Naive B cell (primary cell): ENCODE measurements at regions not wholly inside any gene's neighbourhood (a gene's known extent, or its start where the extent isn't known, plus 50 kb on each side); places are given as distances from the start of the nearest gene placed in this dataset.

Experiments used
- ATAC-seq, 2 donors: fragments of 150-1000 bp; cut with Tn5 transposase; 2 replicates each; pipeline ENCODE4 v1.10.0; 2021; ENCODE audit warnings: low read depth in 2 of 2, mild to moderate bottlenecking in 2 of 2, moderate library complexity in 2 of 2
- DNase-seq: peaks from one replicate; pipeline ENCODE4 v3.0.0; 2022
- H3K27ac Mint-ChIP-seq, 6 donors: one replicate each; pipeline ENCODE4 v1.8.0; 2020 to 2022; ENCODE audit warnings: mild to moderate bottlenecking in 6 of 6, mixed read lengths in 6 of 6, moderate library complexity in 5 of 6, inconsistent platforms in 2 of 6
- H3K27me3 Mint-ChIP-seq, 3 donors: one replicate each; pipeline ENCODE4 v1.8.0; 2021 to 2022; ENCODE audit warnings: mixed read lengths in 3 of 3, mild to moderate bottlenecking in 1 of 3
- H3K36me3 Mint-ChIP-seq, 2 donors: one replicate each; pipeline ENCODE4 v1.8.0; 2020 to 2022; ENCODE audit warnings: mixed read lengths in 2 of 2, inconsistent platforms in 1 of 2, mild to moderate bottlenecking in 1 of 2
- H3K4me1 Mint-ChIP-seq, 3 donors: one replicate each; pipeline ENCODE4 v1.8.0; 2020 to 2022; ENCODE audit warnings: mixed read lengths in 3 of 3, inconsistent platforms in 1 of 3, mild to moderate bottlenecking in 1 of 3, moderate library complexity in 1 of 3
- H3K4me3 Mint-ChIP-seq, 8 donors: one replicate each; pipeline ENCODE4 v1.8.0; 2020 to 2022; ENCODE audit warnings: mild to moderate bottlenecking in 8 of 8, mixed read lengths in 8 of 8, moderate library complexity in 8 of 8, inconsistent platforms in 2 of 8
- H3K9me3 Mint-ChIP-seq, 7 donors: one replicate each; pipeline ENCODE4 v1.8.0; 2020 to 2022; ENCODE audit warnings: mixed read lengths in 7 of 7, mild to moderate bottlenecking in 5 of 7, inconsistent platforms in 2 of 7, moderate library complexity in 1 of 7

- no peak overlapping the region for H3K4me3 Mint-ChIP-seq
- no peak for ATAC-seq
- no peaks in the 10 kb centered on the region for H3K4me1 Mint-ChIP-seq
- no peaks in the 10 kb centered on the region for H3K36me3 Mint-ChIP-seq
- DNase-seq = no peak
- peak overlapping the region in 1 of 6 donors; percentile 10 for H3K27ac Mint-ChIP-seq
- no peaks in the 10 kb centered on the region for H3K27me3 Mint-ChIP-seq
- H3K9me3 Mint-ChIP-seq = peaks cover 0 to 10% (median 0%) of the 10 kb centered on the region in 7 donors
Measured at GRCh38 chr1:105122041-105122440, 1372.3 kb downstream of the AMY1C start.

- H3K36me3 Mint-ChIP-seq = no peaks in the 10 kb centered on the region
- ATAC-seq (no peak), DNase-seq (no peak)
- H3K4me1 Mint-ChIP-seq = no peaks in the 10 kb centered on the region
- H3K27ac Mint-ChIP-seq = no peak overlapping the region
- H3K4me3 Mint-ChIP-seq = no peak overlapping the region
- no peaks in the 10 kb centered on the region for H3K27me3 Mint-ChIP-seq
- H3K9me3 Mint-ChIP-seq = peaks cover 0 to 4% (median 0%) of the 10 kb centered on the region in 7 donors
Measured at GRCh38 chr1:105137543-105138457, 1388.1 kb downstream of the AMY1C start.

GRCh38 chr1:105138458-105138893 lies 1388.8 kb downstream of the AMY1C start:
- H3K9me3 Mint-ChIP-seq = peaks cover 0 to 4% (median 0%) of the 10 kb centered on the region in 7 donors

GRCh38 chr1:105172788-105173187 lies 1423.1 kb downstream of the AMY1C start:
- Mint-ChIP-seq H3K36me3 (no peaks in the 10 kb centered on the region), H3K27me3 (no peaks in the 10 kb centered on the region), H3K4me1 (no peaks in the 10 kb centered on the region), H3K9me3 (peaks cover 0 to 3% (median 0%) of the 10 kb centered on the region in 7 donors), H3K27ac (no peak overlapping the region), H3K4me3 (no peak overlapping the region)
- DNase-seq (no peak), ATAC-seq (no peak)

More at GRCh38 chr1:105138458-105138893, 1388.8 kb downstream of the AMY1C start:
- no peak overlapping the region for H3K4me3 Mint-ChIP-seq
- no peaks in the 10 kb centered on the region for H3K36me3 Mint-ChIP-seq
- DNase-seq (no peak), ATAC-seq (no peak)
- H3K27ac Mint-ChIP-seq = no peak overlapping the region
- no peaks in the 10 kb centered on the region for H3K27me3 Mint-ChIP-seq
- no peaks in the 10 kb centered on the region for H3K4me1 Mint-ChIP-seq

- Mint-ChIP-seq H3K27me3 (no peaks in the 10 kb centered on the region), H3K4me1 (no peaks in the 10 kb centered on the region), H3K4me3 (no peak overlapping the region), H3K27ac (no peak overlapping the region), H3K9me3 (peaks cover 0 to 5% (median 0%) of the 10 kb centered on the region in 7 donors), H3K36me3 (no peaks in the 10 kb centered on the region)
- DNase-seq (no peak), ATAC-seq (no peak)
Measured at GRCh38 chr1:105180789-105181188, 1431.1 kb downstream of the AMY1C start.

- Mint-ChIP-seq H3K4me1 (no peaks in the 10 kb centered on the region), H3K4me3 (no peak overlapping the region)
Measured at GRCh38 chr1:105204836-105205371, 1455.2 kb downstream of the AMY1C start.

GRCh38 chr1:105208581-105208980 lies 1458.9 kb downstream of the AMY1C start:
- no peaks in the 10 kb centered on the region for H3K4me1 Mint-ChIP-seq
- H3K4me3 Mint-ChIP-seq = no peak overlapping the region
- H3K9me3 Mint-ChIP-seq = peaks cover 0 to 41% (median 23%) of the 10 kb centered on the region in 7 donors
- H3K36me3 Mint-ChIP-seq = no peaks in the 10 kb centered on the region
- ATAC-seq (no peak), DNase-seq (no peak)
- no peaks in the 10 kb centered on the region for H3K27me3 Mint-ChIP-seq
- H3K27ac Mint-ChIP-seq = no peak overlapping the region

More at GRCh38 chr1:105204836-105205371, 1455.2 kb downstream of the AMY1C start:
- ATAC-seq (no peak), DNase-seq (no peak)
- H3K36me3 Mint-ChIP-seq = no peaks in the 10 kb centered on the region
- H3K9me3 Mint-ChIP-seq = peaks cover 0 to 23% (median 7%) of the 10 kb centered on the region in 7 donors
- no peaks in the 10 kb centered on the region for H3K27me3 Mint-ChIP-seq
- H3K27ac Mint-ChIP-seq = no peak overlapping the region

- no peak for ATAC-seq
Measured at GRCh38 chr1:105210747-105211146, 1461.0 kb downstream of the AMY1C start.

GRCh38 chr1:105231378-105231777 lies 1481.7 kb downstream of the AMY1C start:
- no peaks in the 10 kb centered on the region for H3K27me3 Mint-ChIP-seq
- no peak overlapping the region for H3K4me3 Mint-ChIP-seq
- H3K4me1 Mint-ChIP-seq = no peaks in the 10 kb centered on the region
- DNase-seq (no peak), ATAC-seq (no peak)
- H3K27ac Mint-ChIP-seq = no peak overlapping the region
- H3K9me3 Mint-ChIP-seq = peaks cover 0 to 16% (median 6%) of the 10 kb centered on the region in 7 donors
- no peaks in the 10 kb centered on the region for H3K36me3 Mint-ChIP-seq

More at GRCh38 chr1:105210747-105211146, 1461.0 kb downstream of the AMY1C start:
- no peaks in the 10 kb centered on the region for H3K27me3 Mint-ChIP-seq
- H3K9me3 Mint-ChIP-seq = peaks cover 0 to 41% (median 22%) of the 10 kb centered on the region in 7 donors
- H3K4me3 Mint-ChIP-seq = no peak overlapping the region
- no peak overlapping the region for H3K27ac Mint-ChIP-seq
- H3K36me3 Mint-ChIP-seq = no peaks in the 10 kb centered on the region
- no peaks in the 10 kb centered on the region for H3K4me1 Mint-ChIP-seq
- DNase-seq = no peak

GRCh38 chr1:105243411-105243810 lies 1493.7 kb downstream of the AMY1C start:
- H3K27ac Mint-ChIP-seq = no peak overlapping the region
- H3K4me1 Mint-ChIP-seq = no peaks in the 10 kb centered on the region
- H3K27me3 Mint-ChIP-seq = no peaks in the 10 kb centered on the region
- DNase-seq (no peak), ATAC-seq (no peak)
- peaks cover under 1 to 13% (median 5%) of the 10 kb centered on the region in 7 donors for H3K9me3 Mint-ChIP-seq
- H3K36me3 Mint-ChIP-seq = no peaks in the 10 kb centered on the region
- no peak overlapping the region for H3K4me3 Mint-ChIP-seq

GRCh38 chr1:105243969-105244368 lies 1494.3 kb downstream of the AMY1C start:
- H3K4me3 Mint-ChIP-seq = no peak overlapping the region
- no peaks in the 10 kb centered on the region for H3K36me3 Mint-ChIP-seq
- DNase-seq (no peak), ATAC-seq (no peak)
- peaks cover 2 to 13% (median 5%) of the 10 kb centered on the region in 7 donors for H3K9me3 Mint-ChIP-seq
- no peaks in the 10 kb centered on the region for H3K27me3 Mint-ChIP-seq
- H3K27ac Mint-ChIP-seq = no peak overlapping the region
- H3K4me1 Mint-ChIP-seq = no peaks in the 10 kb centered on the region

GRCh38 chr1:105254906-105255305 lies 1505.2 kb downstream of the AMY1C start:
- Mint-ChIP-seq H3K4me3 (no peak overlapping the region), H3K9me3 (peaks cover 0 to 7% (median 1%) of the 10 kb centered on the region in 7 donors), H3K27me3 (no peaks in the 10 kb centered on the region), H3K27ac (no peak overlapping the region), H3K36me3 (no peaks in the 10 kb centered on the region), H3K4me1 (no peaks in the 10 kb centered on the region)
- ATAC-seq = no peak
- DNase-seq = no peak

- H3K9me3 Mint-ChIP-seq = peaks cover 0 to 12% (median 9%) of the 10 kb centered on the region in 7 donors
- ATAC-seq = no peak
- H3K4me1 Mint-ChIP-seq = no peaks in the 10 kb centered on the region
- no peak overlapping the region for H3K27ac Mint-ChIP-seq
- no peaks in the 10 kb centered on the region for H3K36me3 Mint-ChIP-seq
- no peak overlapping the region for H3K4me3 Mint-ChIP-seq
- H3K27me3 Mint-ChIP-seq = no peaks in the 10 kb centered on the region
- DNase-seq = no peak
Measured at GRCh38 chr1:105260001-105260400, 1510.3 kb downstream of the AMY1C start.

- DNase-seq = no peak
- no peak overlapping the region for H3K27ac Mint-ChIP-seq
- ATAC-seq = no peak
- H3K36me3 Mint-ChIP-seq = no peaks in the 10 kb centered on the region
- H3K27me3 Mint-ChIP-seq = no peaks in the 10 kb centered on the region
- no peak overlapping the region for H3K4me3 Mint-ChIP-seq
- H3K9me3 Mint-ChIP-seq = peaks cover 0 to 8% (median 5%) of the 10 kb centered on the region in 7 donors
- no peaks in the 10 kb centered on the region for H3K4me1 Mint-ChIP-seq
Measured at GRCh38 chr1:105270966-105271365, 1521.3 kb downstream of the AMY1C start.
